ENCODE measurements at regions not wholly inside any gene's neighbourhood (a gene's known extent, or its start where the extent isn't known, plus 50 kb on each side); places are given as distances from the start of the nearest gene placed in this dataset.
A peak's percentile ranks its signal among the peaks of the same experiment; 100 is the strongest.
"Not testable (repeated sequence)": the region's sequence is repeated elsewhere in the genome, so short reads cannot be mapped to it uniquely, and the experiment has no call there.

DNA sequence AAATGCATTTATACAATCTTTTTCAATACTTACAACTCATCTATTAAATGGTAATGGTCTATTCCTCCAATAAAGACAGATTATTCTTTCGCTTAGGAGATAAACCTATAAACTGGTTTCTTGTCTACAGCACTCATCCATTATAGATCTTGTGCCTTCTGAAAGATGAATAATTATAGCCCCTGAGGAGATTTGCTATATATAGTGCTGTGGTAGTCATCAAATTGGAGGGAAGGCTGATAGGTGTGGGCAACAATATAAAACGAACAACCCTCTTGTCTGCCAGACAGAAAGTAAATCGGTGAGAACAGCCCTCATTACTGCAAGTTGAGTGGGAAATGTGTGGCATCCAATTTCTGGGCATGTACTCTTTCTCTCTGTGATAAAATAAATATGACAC lies 292.5 kb upstream of the CNR1 start:
- no peak for DNase-seq (ENCODE audit: insufficient read length, low spot score)
- no peak for FAIRE-seq

DNA sequence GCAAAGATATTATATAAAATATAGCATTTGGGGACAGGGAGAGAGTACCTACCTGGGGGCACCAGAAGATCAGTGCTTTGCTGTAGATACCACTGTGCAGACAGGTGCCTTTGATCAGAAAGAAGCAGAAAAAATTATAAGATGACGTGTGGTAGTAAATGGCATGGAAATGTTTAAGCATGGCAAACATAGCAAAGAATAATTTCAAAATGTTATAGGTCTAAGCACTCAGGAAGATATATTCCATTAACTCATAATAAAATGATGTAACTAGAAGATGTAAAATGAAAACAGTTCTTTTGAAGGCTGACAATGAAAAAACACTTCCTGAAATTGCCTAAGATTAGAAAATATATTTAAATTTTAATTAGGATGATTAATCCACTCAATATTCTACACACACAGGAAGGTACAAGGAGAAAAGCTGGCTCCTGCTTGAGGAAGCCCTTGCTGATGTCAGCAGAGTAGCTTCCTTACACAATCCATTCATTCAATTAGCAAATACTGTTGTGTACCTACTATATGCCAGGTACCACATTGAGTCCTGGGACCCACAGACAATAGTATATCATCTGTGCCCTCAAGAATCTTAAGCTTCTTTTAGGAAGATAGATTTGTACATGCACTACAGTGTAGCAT lies 290.2 kb upstream of the CNR1 start:
- no peak for DNase-seq (ENCODE audit: insufficient read length, low spot score)
- FAIRE-seq: no peak

DNA sequence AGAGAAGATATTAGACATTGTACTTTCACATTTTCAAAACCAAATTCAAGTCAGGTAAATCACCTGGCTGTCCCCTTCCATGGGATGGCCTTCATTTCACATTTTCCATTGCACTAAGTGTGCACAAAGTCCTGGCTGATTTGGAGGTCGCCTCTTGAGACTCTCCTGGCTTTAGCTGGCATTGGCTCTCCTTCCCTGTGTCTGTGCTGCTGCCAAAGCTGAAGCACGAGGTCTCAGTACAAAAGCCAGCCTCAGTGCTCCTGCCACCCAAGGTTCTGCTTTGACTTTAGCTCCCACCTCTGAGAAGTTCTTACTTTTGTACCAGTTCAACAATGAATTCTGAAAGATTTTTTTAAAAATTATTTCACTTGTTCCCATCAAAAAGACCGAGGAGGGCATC lies 289.2 kb upstream of the CNR1 start:
- FAIRE-seq (no peak), DNase-seq (ENCODE audit: insufficient read length, low spot score) (no peak)

DNA sequence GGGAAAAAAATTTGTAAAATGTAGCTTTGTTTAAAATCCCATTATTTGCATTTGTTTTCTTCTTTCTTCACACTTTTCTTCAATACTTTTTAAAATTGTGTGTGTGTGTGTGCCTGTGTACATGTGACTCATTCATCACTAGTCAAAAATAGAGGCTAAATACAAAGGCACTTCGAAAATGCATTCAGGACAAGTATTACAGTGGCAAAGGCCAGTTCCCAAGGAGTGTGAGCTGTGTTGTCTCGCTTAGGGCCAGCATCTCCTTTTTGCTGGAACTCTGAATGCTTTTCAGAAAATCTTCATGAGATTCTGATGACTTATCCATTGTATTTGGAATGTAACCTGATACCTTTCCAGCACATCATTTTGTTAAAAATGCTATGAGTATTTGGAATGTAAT lies 288.5 kb upstream of the CNR1 start:
- DNase-seq (ENCODE audit: insufficient read length, low spot score) (no peak), FAIRE-seq (no peak)

DNA sequence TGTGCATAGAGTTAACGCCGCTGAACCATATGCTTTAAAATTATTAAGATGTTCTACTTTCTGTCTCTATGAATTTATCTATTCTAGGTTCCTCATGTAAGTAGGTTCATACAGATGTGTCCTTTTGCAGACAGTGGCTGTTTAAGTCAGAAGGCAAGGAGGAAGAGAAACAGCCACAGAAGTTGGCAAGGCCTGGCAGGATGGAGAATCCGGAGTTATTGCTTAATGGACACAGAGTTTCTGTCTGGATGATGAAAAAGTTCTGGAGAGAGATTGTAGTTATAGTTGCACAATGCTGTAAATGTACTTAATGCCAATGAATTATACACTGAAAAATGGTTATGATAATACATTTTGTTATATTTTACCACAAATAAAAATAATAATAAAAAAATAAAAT lies 283.6 kb upstream of the CNR1 start:
- FAIRE-seq (no peak), DNase-seq (ENCODE audit: insufficient read length, low spot score) (no peak)

DNA sequence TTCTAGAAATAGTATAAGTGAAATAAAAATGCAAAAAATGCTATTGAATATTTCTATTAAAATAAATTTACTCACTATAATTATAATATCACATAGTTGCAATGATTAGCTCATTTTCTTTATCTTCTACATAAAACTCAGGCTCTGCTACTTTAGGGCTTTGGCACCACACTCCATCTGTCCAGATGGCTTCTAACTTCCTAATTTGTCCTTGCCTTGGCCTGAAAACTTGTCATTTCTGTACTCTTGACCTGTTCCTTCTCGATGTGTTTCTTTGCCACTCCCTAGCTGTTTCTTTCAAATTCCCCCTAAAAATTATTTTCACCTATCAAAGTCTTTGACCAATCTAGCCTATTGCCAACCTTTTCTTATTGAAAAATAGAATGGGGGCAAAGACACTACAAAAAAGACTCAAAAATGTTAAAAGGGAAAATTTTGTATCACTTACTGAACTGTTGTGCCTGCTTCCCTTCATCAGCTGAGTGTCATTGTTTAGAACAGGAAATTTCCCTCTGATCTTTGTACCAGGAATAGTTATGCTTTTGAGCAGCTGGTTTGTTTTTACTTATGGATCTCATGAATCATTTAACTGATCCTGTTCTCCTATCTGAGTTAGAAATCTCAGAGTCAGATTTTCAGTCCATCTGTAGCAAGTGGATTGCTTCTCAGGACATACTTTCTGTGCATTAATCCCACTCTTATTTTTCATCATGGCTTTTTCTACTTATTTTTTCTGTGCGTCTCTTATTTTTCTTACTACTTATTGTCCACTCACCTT lies 279.2 kb upstream of the CNR1 start:
- DNase-seq (ENCODE audit: insufficient read length, low spot score): no peak
- no peak for FAIRE-seq

DNA sequence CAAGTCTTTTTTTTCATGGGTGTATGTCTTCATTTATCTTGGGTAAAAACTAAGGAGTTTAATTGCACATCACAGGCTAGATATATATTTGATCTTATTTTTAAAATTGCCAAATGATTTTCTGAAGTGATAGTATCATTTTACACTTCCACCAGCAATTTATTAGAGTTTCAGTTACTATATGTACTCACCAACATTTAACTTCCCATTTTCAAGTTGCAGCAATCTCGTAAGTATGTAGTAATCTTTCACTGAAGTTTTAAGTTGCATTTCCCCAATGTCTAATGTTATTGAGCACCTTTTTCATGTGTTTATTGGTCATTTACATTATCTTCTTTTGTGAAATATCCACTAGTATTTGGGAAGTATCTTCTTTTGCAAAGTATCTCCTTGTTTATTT lies 277.4 kb upstream of the CNR1 start:
- DNase-seq (ENCODE audit: insufficient read length, low spot score) (no peak), FAIRE-seq (peak; percentile 86)

DNA sequence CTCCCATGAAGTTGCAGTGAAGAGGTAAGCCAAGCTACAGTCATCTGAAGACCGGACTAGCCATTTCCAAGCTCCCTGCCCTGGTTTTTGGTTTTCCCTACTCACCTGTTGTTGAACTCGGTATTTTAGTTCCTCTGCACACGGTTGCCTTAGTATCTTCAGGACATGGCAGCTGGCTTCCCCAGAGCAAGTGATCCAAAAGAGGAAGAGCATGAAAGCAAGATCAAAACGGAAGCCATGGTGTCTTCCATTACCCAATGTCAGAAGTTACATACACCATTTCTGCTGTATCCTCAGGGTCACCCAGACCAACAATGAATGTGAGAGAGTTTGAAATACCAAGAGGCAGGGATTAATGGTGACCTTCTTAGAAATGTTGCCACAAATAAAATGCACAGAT lies 276.6 kb upstream of the CNR1 start:
- peak; percentile 14 for FAIRE-seq
- no peak for DNase-seq (ENCODE audit: insufficient read length, low spot score)

DNA sequence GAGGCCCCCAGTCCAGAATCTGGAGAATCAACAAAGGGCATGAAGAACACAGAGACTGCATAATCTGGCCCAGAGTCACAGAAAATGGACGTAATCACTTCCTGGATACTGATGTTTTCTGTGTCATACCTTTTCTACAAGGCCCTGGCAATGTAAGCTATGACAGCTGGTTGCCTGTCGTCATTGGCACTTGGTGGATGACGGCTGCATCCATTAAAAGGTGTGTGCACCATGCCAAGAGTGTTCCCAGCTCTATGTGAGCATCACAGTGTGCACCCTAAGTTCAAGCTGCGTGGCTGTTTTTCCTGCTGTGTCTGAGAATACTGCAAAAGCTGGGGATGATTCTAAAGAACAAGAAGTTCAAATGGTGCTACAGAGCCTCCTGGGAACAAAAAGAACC lies 275.2 kb upstream of the CNR1 start:
- no peak for DNase-seq (ENCODE audit: insufficient read length, low spot score)
- no peak for FAIRE-seq

DNA sequence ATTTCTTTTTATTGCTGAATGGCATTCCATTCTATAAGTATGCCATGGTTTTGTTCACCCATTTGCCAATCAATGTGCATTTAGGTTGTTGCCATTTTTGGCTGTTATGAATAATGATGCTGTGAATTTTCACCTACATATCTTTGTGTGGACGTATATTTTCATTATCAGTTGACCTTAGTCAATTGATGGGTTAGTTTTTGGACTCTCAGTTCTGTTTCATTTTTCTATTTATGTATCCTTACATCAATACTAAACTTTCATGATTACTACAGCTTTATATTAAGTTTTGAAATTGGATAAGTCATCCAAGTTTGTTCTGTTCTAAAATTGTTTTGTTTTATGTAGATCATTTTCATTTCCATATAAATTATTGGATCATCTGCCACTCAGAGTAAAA lies 261.9 kb upstream of the CNR1 start:
- DNase-seq (ENCODE audit: insufficient read length, low spot score): no peak
- FAIRE-seq: no peak

DNA sequence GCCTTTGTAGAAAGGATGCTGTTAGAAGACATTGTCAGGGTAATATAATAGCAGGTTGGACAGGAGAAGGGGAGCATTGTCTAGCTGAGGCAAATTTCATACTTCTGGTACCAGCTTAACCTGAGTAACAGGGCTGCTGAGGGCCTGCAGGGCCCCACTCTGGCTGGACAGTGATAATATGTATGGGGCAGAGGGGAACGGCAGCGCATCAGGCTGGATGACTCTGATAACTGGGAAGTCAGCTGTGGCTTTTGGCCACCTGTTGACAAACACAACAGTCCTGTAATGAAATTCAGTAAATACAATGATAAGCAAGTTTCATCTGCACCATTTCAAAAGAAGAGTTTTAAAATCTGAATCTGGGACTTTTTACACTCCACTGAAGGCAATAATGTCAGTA lies 259.9 kb upstream of the CNR1 start:
- FAIRE-seq: no peak
- DNase-seq (ENCODE audit: insufficient read length, low spot score): no peak

DNA sequence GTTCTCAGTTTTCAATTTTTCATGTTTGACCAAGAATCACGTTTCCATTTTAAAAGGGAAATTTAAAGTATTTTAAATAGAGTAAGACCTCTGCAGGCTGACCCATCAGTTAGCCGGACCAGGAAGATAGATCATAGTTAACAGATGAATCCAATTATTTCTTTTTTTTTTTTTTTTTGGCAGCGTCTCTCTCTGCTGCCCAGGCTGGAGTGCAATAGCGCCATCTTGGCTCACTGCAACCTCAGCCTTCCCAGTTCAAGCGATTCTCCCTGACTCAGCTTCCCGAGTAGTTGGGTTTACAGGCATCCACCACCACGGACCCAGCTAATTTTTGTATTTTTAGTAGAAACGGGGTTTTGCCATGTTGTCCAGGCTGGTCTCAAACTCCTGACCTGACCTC lies 256.7 kb upstream of the CNR1 start:
- no peak for DNase-seq (ENCODE audit: insufficient read length, low spot score)
- FAIRE-seq: no peak

DNA sequence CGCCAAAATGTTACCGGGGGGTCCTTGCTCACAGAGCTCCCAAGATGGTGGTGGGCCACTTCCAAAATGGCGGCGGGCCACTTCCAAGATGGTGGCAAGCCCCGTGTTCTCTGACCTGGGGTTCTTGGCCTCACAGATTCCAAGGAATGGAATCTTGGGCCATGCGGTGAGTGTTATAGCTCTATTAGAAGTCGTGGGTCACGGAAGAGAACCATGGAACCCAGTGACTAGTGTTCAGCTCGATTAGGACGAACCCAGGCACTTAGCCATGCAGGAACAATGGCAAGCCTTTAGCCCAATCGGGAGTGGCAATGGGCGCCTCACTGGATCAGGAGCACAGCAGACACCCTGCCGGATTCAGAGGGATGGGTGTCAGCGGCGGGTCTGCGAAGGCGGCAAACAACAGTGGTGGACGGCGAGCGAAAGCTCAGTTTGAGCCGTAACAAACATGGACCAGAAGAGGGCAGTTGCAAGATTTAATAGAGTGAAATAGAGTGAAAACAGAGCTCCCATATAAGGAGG lies 254.9 kb upstream of the CNR1 start:
- not testable (repeated sequence) for FAIRE-seq; DNase-seq (ENCODE audit: insufficient read length, low spot score)

DNA sequence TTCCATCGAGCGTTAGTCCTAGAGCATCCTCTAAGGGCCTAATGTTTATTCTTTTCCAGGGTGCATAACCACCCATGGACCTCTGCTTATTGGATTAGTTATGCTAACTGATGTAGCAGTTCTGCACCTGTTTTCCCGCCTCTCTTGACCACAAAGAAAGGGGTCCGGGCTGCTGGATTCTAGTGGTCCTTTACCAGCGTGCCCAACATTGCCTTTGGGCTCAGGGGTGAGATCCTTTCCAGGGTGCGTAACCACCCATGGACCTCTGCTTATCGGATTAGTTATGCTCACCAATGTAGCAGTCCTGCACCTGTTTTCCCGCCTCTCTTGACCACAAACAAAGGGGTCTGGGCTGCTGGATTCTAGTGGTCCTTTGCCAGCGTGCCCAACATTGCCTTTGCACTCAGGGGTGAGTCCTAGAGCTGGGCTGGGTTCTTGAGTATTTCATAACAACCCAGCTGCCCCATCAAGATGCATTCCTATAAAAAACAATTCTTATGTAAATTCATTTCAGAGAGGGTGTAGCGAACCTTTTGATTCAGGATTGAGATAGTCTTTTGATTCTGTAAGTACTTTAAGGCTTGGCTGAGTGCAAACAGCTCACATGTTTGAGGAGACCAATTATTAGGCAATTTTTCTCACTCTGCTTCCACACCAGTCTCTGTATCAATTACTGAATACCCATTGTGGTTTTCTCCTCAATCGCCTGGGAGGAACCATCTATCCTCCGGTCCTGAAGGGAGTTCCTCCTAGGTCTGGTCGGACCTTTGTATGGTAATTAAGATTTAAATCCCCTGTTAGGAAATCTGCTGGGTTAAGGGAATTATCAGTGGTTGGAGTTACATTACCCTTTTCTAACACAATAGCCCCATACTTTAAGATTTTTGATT lies 253.0 kb upstream of the CNR1 start:
- not testable (repeated sequence) for FAIRE-seq; DNase-seq (ENCODE audit: insufficient read length, low spot score)

DNA sequence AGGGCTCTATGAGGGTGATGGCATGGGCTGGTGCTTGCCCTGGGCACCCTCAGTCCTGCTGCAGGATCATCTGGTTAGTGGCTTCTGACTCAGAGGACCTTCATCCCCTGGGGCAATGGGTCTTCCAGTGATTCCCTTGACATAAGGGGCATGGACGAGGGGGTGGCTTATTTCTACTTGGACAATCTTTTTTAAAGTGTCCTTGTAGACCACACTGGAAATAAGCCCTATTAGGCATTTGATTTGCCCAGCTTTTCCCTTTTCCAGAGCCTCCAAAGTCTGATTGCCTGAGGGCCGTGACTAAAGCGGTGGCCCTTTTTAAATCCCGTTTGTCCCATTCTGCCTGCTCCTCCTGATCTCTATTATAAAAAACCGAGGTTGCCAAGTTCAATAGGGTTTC lies 251.2 kb upstream of the CNR1 start:
- FAIRE-seq; DNase-seq (ENCODE audit: insufficient read length, low spot score): not testable (repeated sequence)

DNA sequence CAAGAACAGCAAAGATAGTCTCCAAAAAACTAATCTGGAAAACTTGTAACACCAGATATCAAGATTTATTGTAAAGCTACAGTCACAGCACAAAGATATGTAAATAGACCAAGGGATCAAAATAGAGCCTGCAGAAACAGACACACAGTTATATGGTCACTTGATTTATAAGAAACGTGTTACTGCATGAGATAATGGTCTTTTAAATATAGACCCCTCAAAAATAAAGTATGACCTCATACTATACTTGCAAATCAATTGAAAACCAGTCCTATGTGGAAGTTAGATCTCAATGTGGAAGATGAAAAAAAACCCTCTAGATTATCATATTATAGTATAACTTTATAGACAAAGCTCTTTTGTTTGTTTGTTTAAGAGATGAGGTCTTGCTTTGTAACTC lies 247.3 kb upstream of the CNR1 start:
- FAIRE-seq: no peak

DNA sequence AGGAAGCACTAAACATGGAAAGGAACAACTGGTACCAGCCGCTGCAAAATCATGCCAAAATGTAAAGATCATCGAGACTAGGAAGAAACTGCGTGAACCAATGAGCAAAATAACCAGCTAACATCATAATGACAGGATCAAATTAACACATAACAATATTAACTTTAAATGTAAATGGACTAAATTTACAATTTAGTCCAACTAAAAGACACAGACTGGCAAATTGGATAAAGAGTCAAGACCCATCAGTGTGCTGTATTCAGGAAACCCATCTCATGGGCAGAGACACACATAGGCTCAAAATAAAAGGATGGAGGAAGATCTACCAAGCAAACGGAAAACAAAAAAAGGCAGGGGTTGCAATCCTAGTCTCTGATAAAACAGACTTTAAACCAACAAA lies 242.2 kb upstream of the CNR1 start:
- FAIRE-seq; DNase-seq (ENCODE audit: insufficient read length, low spot score): not testable (repeated sequence)

More for the DNA sequence above, 247.3 kb upstream of the CNR1 start:
- DNase-seq (ENCODE audit: insufficient read length, low spot score): no peak

DNA sequence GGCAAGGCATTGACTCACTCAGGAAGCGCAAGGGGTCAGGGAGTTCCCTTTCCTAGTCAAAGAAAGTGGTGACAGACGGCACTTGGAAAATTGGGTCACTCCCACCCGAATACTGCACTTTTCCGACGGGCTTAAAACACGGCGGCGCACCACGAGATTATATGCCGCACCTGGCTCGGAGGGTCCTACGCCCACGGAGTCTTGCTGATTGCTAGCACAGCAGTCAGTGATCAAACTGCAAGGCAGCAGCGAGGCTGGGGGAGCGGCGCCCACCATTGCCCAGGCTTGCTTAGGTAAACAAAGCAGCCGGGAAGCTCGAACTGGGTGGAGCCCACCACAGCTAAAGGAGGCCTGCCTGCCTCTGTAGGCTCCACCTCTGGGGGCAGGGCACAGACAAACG lies 240.5 kb upstream of the CNR1 start:
- not testable (repeated sequence) for FAIRE-seq; DNase-seq (ENCODE audit: insufficient read length, low spot score)

DNA sequence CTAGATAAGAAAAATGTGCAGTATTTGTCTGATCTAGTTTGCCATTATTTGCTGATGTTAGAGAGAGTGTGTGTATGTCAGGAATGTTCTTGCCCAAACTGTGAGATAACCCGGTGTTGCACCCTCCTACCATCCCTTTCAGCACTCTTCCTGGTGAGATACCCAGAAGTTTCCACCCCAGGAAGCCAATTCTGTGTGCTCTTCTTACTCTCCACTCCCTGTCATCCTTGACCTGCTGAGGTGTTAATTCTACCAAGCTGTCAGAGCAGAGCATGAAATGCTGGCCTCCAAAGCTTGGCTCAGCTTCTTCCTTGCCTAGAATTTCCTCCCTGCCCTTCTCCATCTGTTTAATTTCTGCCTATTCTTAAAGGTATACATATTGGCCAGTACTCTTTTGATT lies 237.3 kb upstream of the CNR1 start:
- no peak for DNase-seq (ENCODE audit: insufficient read length, low spot score)
- FAIRE-seq: no peak

DNA sequence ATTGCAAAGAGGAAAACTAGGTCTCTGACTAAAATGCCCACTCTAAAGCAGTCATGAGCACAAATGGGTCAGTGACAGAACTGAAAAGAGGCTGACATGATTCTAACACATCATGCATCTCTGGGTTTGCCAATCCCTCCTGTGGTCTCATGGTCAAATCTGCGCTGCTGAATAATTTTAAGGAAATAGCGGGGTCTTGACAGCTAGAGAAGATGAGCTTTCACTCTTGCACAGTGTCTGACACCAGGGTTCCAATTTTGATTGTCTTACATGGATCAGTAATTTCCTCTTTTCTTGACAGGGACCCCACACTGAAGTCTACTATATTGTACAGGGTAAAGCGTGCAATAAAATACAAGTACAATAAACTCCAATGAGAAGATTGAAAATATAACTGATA lies 236.8 kb upstream of the CNR1 start:
- FAIRE-seq: no peak
- no peak for DNase-seq (ENCODE audit: insufficient read length, low spot score)

DNA sequence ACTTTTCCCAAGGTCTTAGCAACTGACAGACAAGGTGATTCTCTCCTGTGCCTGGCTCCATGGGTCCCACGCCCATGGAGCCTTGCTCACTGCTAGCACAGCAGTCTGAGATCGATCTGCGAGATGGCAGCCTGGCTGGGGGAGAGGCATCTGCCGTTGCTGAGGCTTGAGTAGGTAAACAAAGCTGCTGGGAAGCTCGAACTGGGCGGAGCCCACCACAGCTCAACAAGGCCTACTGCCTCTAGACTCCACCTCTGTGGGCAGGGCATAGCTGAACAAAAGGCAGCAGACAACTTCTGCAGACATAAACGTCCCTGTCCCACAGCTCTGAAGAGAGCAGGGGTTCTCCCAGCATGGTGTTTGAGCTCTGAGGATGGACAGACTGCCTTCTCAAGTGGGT lies 224.9 kb upstream of the CNR1 start:
- FAIRE-seq; DNase-seq (ENCODE audit: insufficient read length, low spot score): not testable (repeated sequence)

Measured in GM19239 (cell line).